Breast epithelium (tissue), 3 donors: ENCODE measurements at regions not wholly inside any gene's neighbourhood (a gene's known extent, or its start where the extent isn't known, plus 50 kb on each side); places are given as distances from the start of the nearest gene placed in this dataset.
"Not testable (repeated sequence)": the region's sequence is repeated elsewhere in the genome, so short reads cannot be mapped to it uniquely, and the experiment has no call there.

Experiments
- CTCF ChIP-seq, 3 donors: fragments of 450-650 bp; IDR thresholded peaks; one replicate each; pipeline ENCODE4 v1.5.1; 2016 to 2017; ENCODE audit warnings: antibody characterized with exemption in 3 of 3, mild to moderate bottlenecking in 3 of 3, moderate library complexity in 3 of 3
- POLR2A ChIP-seq: fragments of 450-650 bp; IDR thresholded peaks from one replicate; pipeline ENCODE4 v1.6.1; 2016; ENCODE audit warnings: antibody characterized with exemption, mild to moderate bottlenecking, moderate library complexity
- POLR2AphosphoS5 ChIP-seq, 3 donors: sonication (generic); formaldehyde crosslinking; IDR thresholded peaks; one replicate each; pipeline ENCODE4 v1.6.1; 2017; ENCODE audit warnings: antibody characterized with exemption in 3 of 3

GRCh38 chr11:25649220-25649619, 682.7 kb upstream of the ANO3 start:
- not testable (repeated sequence) for TF ChIP-seq CTCF (IDR thresholded peaks at IDR 0.05); POLR2A; POLR2AphosphoS5 (IDR thresholded peaks at IDR 0.05)
